HepG2 (cell line): ENCODE measurements at regions not wholly inside any gene's neighbourhood (a gene's known extent, or its start where the extent isn't known, plus 50 kb on each side); places are given as distances from the start of the nearest gene placed in this dataset.

Experiments used
- ATAC-seq: fragments of 200-7000 bp; cut with Tn5 transposase; 3 replicates; pipeline ENCODE4 v1.9.1; 2020; ENCODE audit warnings: mild to moderate bottlenecking, moderate library complexity
- BruUV-seq: library from RNA; stranded (reverse); fragments of 400-500 nt; replicated peaks from 2 replicates; lab custom pipeline; 2021; lab: Mats Ljungman, UMichigan
- CTCF ChIA-PET: fragments of 300-600 bp; formaldehyde crosslinking; extraction: SDS; loops from one replicate; lab custom pipeline; 2021; ENCODE audit warnings: low total read pairs, inconsistent platforms, low intra/inter-chr PET ratio; lab: Yijun Ruan, JAX
- POLR2A ChIA-PET: fragments of 350-600 bp; sonication (Branson Sonifier 250); formaldehyde crosslinking; loops from one replicate; lab custom pipeline; 2020; ENCODE audit warnings: antibody characterized with exemption, inconsistent platforms; lab: Yijun Ruan, JAX
- DNase-seq: peaks from one replicate; pipeline ENCODE4 v3.0.0-alpha.2; 2015; ENCODE audit warnings: low spot score
- FAIRE-seq: peaks from 3 replicates; lab custom pipeline; 2011; peaks lifted over from hg19 to GRCh38; lab: Jason Lieb, UNC
- H2AFZ ChIP-seq: one replicate; pipeline ENCODE4 v1.6.1; 2011; ENCODE audit warnings: low read length, inconsistent platforms
- H3K27ac ChIP-seq: fragments of 300-600 bp; 3 replicates; pipeline ENCODE4 v1.8.0; 2011; ENCODE audit warnings: mixed run types, mild to moderate bottlenecking, mixed read lengths, low read length, inconsistent platforms; ENCODE audit not compliant: insufficient read depth; ENCODE audit errors: extremely low read length
- H3K27me3 ChIP-seq, 2 experiments: fragments of 200-600 bp in 1 of 2; 2 replicates in 1 of 2; 3 replicates in 1 of 2; pipeline versions ENCODE4 v1.6.0 to v1.8.0; 2011; ENCODE audit warnings: low read length in 2 of 2, mild to moderate bottlenecking in 2 of 2, moderate library complexity in 2 of 2, inconsistent platforms in 1 of 2; ENCODE audit not compliant: insufficient read depth in 2 of 2, control insufficient read depth in 1 of 2
- H3K36me3 ChIP-seq, 2 experiments: fragments of 200-600 bp in 1 of 2; replicated peaks in 1 of 2; 2 replicates in 1 of 2; 3 replicates in 1 of 2; pipeline versions ENCODE4 v1.5.1 to v1.8.0; 2011; ENCODE audit warnings: low read length in 2 of 2, inconsistent platforms in 1 of 2; ENCODE audit not compliant: insufficient read depth in 2 of 2, control insufficient read depth in 1 of 2
- H3K4me1 ChIP-seq: 2 replicates; pipeline ENCODE4 v1.5.1; 2012; ENCODE audit warnings: low read length, inconsistent platforms; ENCODE audit not compliant: insufficient read depth
- H3K4me2 ChIP-seq: 2 replicates; pipeline ENCODE4 v1.6.0; 2011; ENCODE audit warnings: low read depth, low read length, inconsistent platforms
- H3K4me3 ChIP-seq, 3 experiments: fragments of 200-600 bp in 1 of 3; sonication (generic), shearing (Covaris generic) in 1 of 3; replicated peaks in 1 of 3; 2 replicates each; pipeline ENCODE4 v1.5.1; 2011 to 2016; ENCODE audit warnings: low read length in 3 of 3, inconsistent platforms in 2 of 3, low read depth in 2 of 3, mild to moderate bottlenecking in 2 of 3, control low read depth in 1 of 3, mixed read lengths in 1 of 3; ENCODE audit not compliant: insufficient read depth in 1 of 3
- H3K79me2 ChIP-seq: one replicate; pipeline ENCODE4 v1.6.1; 2011; ENCODE audit warnings: low read length, inconsistent platforms; ENCODE audit not compliant: insufficient read depth
- H3K9ac ChIP-seq: 2 replicates; pipeline ENCODE4 v1.6.0; 2011; ENCODE audit warnings: mild to moderate bottlenecking, low read depth, low read length, inconsistent platforms; ENCODE audit not compliant: insufficient read depth
- H3K9me3 ChIP-seq: 2 replicates; pipeline ENCODE4 v1.5.1; 2012; ENCODE audit warnings: mild to moderate bottlenecking, low read length
- H4K20me1 ChIP-seq: 2 replicates; pipeline ENCODE4 v1.6.0; 2011; ENCODE audit warnings: inconsistent platforms, mild to moderate bottlenecking, low read length, moderate library complexity; ENCODE audit not compliant: insufficient read depth
- FOXA1 ChIP-seq, 2 experiments: fragments of 450-650 bp in 1 of 2; sonication (generic) in 1 of 2; formaldehyde crosslinking in 1 of 2; IDR thresholded peaks; 2 replicates each; pipeline versions ENCODE4 v1.4.0 to v1.6.1; 2016 to 2020; ENCODE audit warnings: missing genetic modification reagents in 1 of 2
- HDAC2 ChIP-seq: sonication (generic); formaldehyde crosslinking; IDR thresholded peaks from 2 replicates; pipeline ENCODE4 v1.4.0; 2020; ENCODE audit warnings: missing genetic modification reagents
- HOXA7 ChIP-seq: sonication (generic); formaldehyde crosslinking; IDR thresholded peaks from 2 replicates; pipeline ENCODE4 v1.8.1; 2022; ENCODE audit warnings: mild to moderate bottlenecking, missing genetic modification reagents, moderate library complexity
- IKZF4 ChIP-seq: sonication (generic); formaldehyde crosslinking; IDR thresholded peaks from 2 replicates; pipeline ENCODE4 v1.5.1; 2020; ENCODE audit warnings: borderline replicate concordance, mild to moderate bottlenecking, low read depth, missing genetic modification reagents; ENCODE audit errors: not compliant biosample characterization
- ISL2 ChIP-seq: sonication (generic); formaldehyde crosslinking; IDR thresholded peaks from 2 replicates; pipeline ENCODE4 v1.5.0; 2020; ENCODE audit warnings: missing genetic modification reagents
- KDM1A ChIP-seq: IDR thresholded peaks from 2 replicates; pipeline ENCODE4 v1.6.1; 2016; ENCODE audit warnings: missing compliant biosample characterization
- KDM4B ChIP-seq: sonication (generic); formaldehyde crosslinking; IDR thresholded peaks from 2 replicates; pipeline ENCODE4 v1.4.0; 2020; ENCODE audit warnings: missing genetic modification reagents
- NCOA1 ChIP-seq: sonication (generic); formaldehyde crosslinking; IDR thresholded peaks from 2 replicates; pipeline ENCODE4 v1.9.0; 2021; ENCODE audit warnings: missing genetic modification reagents
- NFE2L2 ChIP-seq: fragments of 150-350 bp; IDR thresholded peaks from 2 replicates; pipeline ENCODE4 v1.6.1; 2014; ENCODE audit warnings: low read length
- SALL2 ChIP-seq: sonication (generic); formaldehyde crosslinking; IDR thresholded peaks from 2 replicates; pipeline ENCODE4 v1.8.1; 2023; ENCODE audit warnings: mild to moderate bottlenecking, missing genetic modification reagents, inconsistent platforms
- SP140L ChIP-seq: sonication (generic); formaldehyde crosslinking; IDR thresholded peaks from 2 replicates; pipeline ENCODE4 v1.4.0; 2020; ENCODE audit warnings: missing genetic modification reagents, borderline replicate concordance
- ZFP62 ChIP-seq: sonication (generic); formaldehyde crosslinking; IDR thresholded peaks from 2 replicates; pipeline ENCODE4 v1.4.0; 2020; ENCODE audit warnings: missing genetic modification reagents
- ZFY ChIP-seq: sonication (generic); formaldehyde crosslinking; IDR thresholded peaks from 2 replicates; pipeline ENCODE4 v1.4.0; 2020; ENCODE audit warnings: missing genetic modification reagents
- ZKSCAN8 ChIP-seq: IDR thresholded peaks from 2 replicates; pipeline ENCODE4 v1.6.1; 2016; ENCODE audit warnings: borderline replicate concordance, missing genetic modification reagents, missing compliant biosample characterization
- ZMYM2 ChIP-seq: sonication (generic); formaldehyde crosslinking; IDR thresholded peaks from 2 replicates; pipeline ENCODE4 v1.8.0; 2022; ENCODE audit warnings: mild to moderate bottlenecking, missing genetic modification reagents
- ZNF12 ChIP-seq: sonication (generic); formaldehyde crosslinking; IDR thresholded peaks from 2 replicates; pipeline ENCODE4 v1.5.0; 2020; ENCODE audit warnings: missing genetic modification reagents
- ZNF230 ChIP-seq: sonication (generic); formaldehyde crosslinking; IDR thresholded peaks from 2 replicates; pipeline ENCODE4 v1.4.0; 2020; ENCODE audit warnings: mild to moderate bottlenecking, missing genetic modification reagents
- ZNF350 ChIP-seq: sonication (generic); formaldehyde crosslinking; IDR thresholded peaks from 2 replicates; pipeline ENCODE4 v1.4.0; 2020; ENCODE audit warnings: mild to moderate bottlenecking, low read depth, missing genetic modification reagents, borderline replicate concordance
- ZNF672 ChIP-seq: sonication (generic); formaldehyde crosslinking; IDR thresholded peaks from 2 replicates; pipeline ENCODE4 v1.8.1; 2022; ENCODE audit warnings: missing genetic modification reagents
- ZNF720 ChIP-seq: sonication (generic); formaldehyde crosslinking; IDR thresholded peaks from 2 replicates; pipeline ENCODE4 v1.4.0; 2020; ENCODE audit warnings: missing genetic modification reagents
- ZNF737 ChIP-seq: sonication (generic); formaldehyde crosslinking; IDR thresholded peaks from 2 replicates; pipeline ENCODE4 v1.5.0; 2020; ENCODE audit warnings: missing genetic modification reagents, mild to moderate bottlenecking, borderline replicate concordance
- ZNF746 ChIP-seq: sonication (generic); formaldehyde crosslinking; IDR thresholded peaks from 2 replicates; pipeline ENCODE4 v1.8.0; 2022; ENCODE audit warnings: mild to moderate bottlenecking, missing genetic modification reagents
- WGBS: methylation state at CpG from one replicate; pipeline ENCODE4 v1.1.6; 2017; ENCODE audit warnings: low lambda C conversion rate; 5-methylcytosine and 5-hydroxymethylcytosine counted together
- in situ Hi-C: cut with HindIII; loops from 2 replicates; pipeline ENCODE4 v1.10.0; 2017; ENCODE audit warnings: low pct_unique_long_range_greater_than_20kb; ENCODE audit not compliant: extremely low pct_ligation_motif_present
- intact Hi-C: fragments of 100-400 bp; cut with micrococcal nuclease; formaldehyde crosslinking; loops from one replicate; pipeline ENCODE4 v1.10.0; 2022; ENCODE audit not compliant: unreplicated experiment
- TF ChIP-seq, protein P1 (sequence below): sonication (generic); formaldehyde crosslinking; IDR thresholded peaks from 2 replicates; pipeline ENCODE4 v1.5.0; 2020; ENCODE audit warnings: missing genetic modification reagents

DNA sequence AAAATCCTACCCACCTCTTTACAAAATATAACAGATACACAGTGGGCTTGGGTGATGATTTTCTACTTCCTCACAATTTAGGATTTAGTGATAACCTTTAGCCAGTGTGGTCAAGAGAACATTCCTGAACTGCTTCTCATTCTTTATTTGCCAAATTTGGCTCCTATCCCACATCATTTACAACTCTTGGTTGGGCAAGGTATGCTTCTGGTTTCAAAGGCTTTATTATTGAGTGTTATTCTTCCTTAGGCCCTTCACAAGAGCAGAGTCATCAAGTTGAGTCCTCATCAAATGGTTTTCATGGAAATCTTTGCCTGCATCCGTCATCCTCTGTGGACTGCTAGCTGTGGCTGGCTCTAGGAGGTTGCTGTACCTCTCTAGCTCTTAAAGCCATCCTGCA, 472.0 kb upstream of the ETAA1 start:
- Histone ChIP-seq H3K27ac (no peak overlapping the region), H4K20me1 (no peaks in the 10 kb centered on the region), H2AFZ (no peak overlapping the region), H3K4me2 (no peak overlapping the region), H3K9me3 (peaks cover 49% of the 10 kb centered on the region; the same call in 1 of the 2 replicates), H3K4me3 (no peak overlapping the region), H3K79me2 (no peaks in the 10 kb centered on the region), H3K27me3 (no peaks in the 10 kb centered on the region), H3K4me1 (no peaks in the 10 kb centered on the region), H3K9ac (no peak overlapping the region), H3K36me3 (no peaks in the 10 kb centered on the region)
- intact Hi-C loops (no loop called here), in situ Hi-C loops (no loop called here)
- POLR2A ChIA-PET = no interaction called here
- no peak for FAIRE-seq
- BruUV-seq = no TSS peak
- 7% methylated on average over 1 of the region's 1 CpG for WGBS
- TF ChIP-seq ZMYM2 (CRISPR knock-in tag) (no peak), KDM1A (no peak), ZNF230 (CRISPR knock-in tag) (no peak), HDAC2 (CRISPR knock-in tag) (no peak), ZNF737 (CRISPR knock-in tag) (no peak), ZNF720 (CRISPR knock-in tag) (no peak), FOXA1 (IDR thresholded peaks at IDR 0.05) (no peak), FOXA1 (CRISPR knock-in tag; IDR thresholded peaks at IDR 0.05) (no peak), NCOA1 (CRISPR knock-in tag) (no peak), ZNF746 (CRISPR knock-in tag) (no peak)
- no peak for DNase-seq
- CTCF ChIA-PET = no interaction called here
- ATAC-seq = no peak

DNA sequence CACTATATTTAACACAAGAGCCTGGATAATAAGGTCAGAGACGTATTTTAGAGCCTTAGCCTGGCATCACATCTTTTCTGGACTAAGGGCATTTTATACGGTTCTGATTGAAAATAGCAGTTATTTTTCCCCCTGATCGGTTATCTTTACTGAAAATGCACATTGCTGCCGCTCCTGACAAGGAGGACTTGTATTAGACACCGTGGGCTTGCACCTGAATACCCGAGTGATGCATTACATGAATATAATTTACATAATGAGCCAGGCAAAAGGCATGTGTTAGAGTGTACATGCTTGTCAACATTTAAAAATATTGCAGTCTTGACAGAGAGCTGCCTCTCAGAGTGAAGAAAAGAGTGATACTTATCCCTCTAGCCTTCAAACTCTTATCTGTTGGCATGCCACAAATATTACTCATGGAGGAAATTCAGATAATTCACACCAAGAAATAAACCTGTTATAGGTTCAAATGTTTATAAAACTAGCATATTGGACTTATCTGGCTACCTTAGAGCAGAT, 470.5 kb upstream of the ETAA1 start:
- ATAC-seq (no peak), DNase-seq (no peak), FAIRE-seq (no peak)
- Histone ChIP-seq H3K9me3 (peaks cover 47% of the 10 kb centered on the region; the same call in 1 of the 2 replicates), H4K20me1 (no peaks in the 10 kb centered on the region), H3K4me2 (no peak overlapping the region), H3K9ac (no peak overlapping the region), H3K27ac (no peak overlapping the region), H3K27me3 (no peaks in the 10 kb centered on the region), H3K4me3 (no peak overlapping the region), H2AFZ (no peak overlapping the region), H3K4me1 (no peaks in the 10 kb centered on the region), H3K36me3 (no peaks in the 10 kb centered on the region), H3K79me2 (no peaks in the 10 kb centered on the region)
- BruUV-seq = no TSS peak
- CTCF ChIA-PET = no interaction called here
- POLR2A ChIA-PET = no interaction called here
- in situ Hi-C loops (no loop called here), intact Hi-C loops (no loop called here)
- WGBS = 0% methylated on average over 6 of the region's 6 CpGs
- TF ChIP-seq SP140L (CRISPR knock-in tag) = no peak
- TF ChIP-seq ZFY (CRISPR knock-in tag) = no peak
- no peak for TF ChIP-seq NFE2L2
- no peak for TF ChIP-seq ISL2
- TF ChIP-seq, protein P1, sequence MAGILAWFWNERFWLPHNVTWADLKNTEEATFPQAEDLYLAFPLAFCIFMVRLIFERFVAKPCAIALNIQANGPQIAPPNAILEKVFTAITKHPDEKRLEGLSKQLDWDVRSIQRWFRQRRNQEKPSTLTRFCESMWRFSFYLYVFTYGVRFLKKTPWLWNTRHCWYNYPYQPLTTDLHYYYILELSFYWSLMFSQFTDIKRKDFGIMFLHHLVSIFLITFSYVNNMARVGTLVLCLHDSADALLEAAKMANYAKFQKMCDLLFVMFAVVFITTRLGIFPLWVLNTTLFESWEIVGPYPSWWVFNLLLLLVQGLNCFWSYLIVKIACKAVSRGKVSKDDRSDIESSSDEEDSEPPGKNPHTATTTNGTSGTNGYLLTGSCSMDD (CRISPR knock-in tag) = no peak
- TF ChIP-seq ZKSCAN8 (CRISPR knock-in tag) = no peak
- no peak for TF ChIP-seq ZNF350 (CRISPR knock-in tag)
- no peak for TF ChIP-seq SALL2 (CRISPR knock-in tag)
- TF ChIP-seq ZFP62 (CRISPR knock-in tag) = no peak
- TF ChIP-seq ZNF672 (CRISPR knock-in tag) = no peak
- no peak for TF ChIP-seq KDM4B (CRISPR knock-in tag)
- TF ChIP-seq ZNF12 (CRISPR knock-in tag) = no peak
- TF ChIP-seq IKZF4 (CRISPR knock-in tag) = no peak
- TF ChIP-seq HOXA7 = no peak
